ENCODE measurements at regions not wholly inside any gene's neighbourhood (a gene's known extent, or its start where the extent isn't known, plus 50 kb on each side); places are given as distances from the start of the nearest gene placed in this dataset.
"Not testable (repeated sequence)": the region's sequence is repeated elsewhere in the genome, so short reads cannot be mapped to it uniquely, and the experiment has no call there.

DNA sequence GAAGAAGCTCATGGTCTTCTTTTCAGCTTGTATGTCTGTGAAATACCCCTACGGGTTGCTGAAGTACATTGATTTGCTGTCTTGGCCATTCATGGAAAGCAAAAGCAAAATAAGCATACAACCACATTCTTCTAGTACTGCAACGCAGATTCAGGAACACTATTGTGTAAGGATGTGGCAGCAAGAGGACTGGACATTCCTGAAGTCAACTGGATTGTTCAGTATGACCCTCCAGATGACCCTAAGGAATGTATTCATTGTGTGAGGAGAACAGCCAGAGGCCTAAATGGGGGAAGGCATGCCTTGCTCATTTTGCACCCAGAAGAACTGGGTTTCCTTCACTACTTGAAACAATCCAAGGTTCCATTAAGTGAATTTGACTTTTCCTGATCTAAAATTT lies 133.4 kb upstream of the ANKRD1 start:
- WGBS, 3 donors, result 65 to 82% (median 70%) methylated on average over 2 of the region's 2 CpGs
- H3K27ac ChIP-seq (ENCODE audit: low read depth, low read length), result no peak overlapping the region

DNA sequence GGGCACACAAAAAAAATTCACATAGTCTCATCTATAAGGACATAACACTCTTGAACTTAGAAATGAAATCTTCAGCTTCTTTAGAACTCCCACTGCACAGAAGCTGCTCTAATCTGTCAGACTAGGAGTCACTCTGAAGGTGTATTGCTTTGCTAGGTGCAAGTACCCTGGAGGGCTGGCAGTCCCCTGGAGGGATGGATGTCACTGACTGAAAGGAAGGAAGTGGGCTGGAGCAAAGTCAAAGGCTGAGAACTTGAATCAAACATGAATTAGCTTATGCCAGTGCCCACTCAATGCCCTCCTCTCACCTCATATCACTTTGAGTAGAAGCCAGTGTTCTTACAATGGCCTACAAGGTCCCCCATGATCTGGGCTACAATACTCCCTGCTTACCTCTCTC lies 140.3 kb upstream of the ANKRD1 start:
- H3K27ac ChIP-seq (ENCODE audit: low read depth, low read length), result no peak overlapping the region

DNA sequence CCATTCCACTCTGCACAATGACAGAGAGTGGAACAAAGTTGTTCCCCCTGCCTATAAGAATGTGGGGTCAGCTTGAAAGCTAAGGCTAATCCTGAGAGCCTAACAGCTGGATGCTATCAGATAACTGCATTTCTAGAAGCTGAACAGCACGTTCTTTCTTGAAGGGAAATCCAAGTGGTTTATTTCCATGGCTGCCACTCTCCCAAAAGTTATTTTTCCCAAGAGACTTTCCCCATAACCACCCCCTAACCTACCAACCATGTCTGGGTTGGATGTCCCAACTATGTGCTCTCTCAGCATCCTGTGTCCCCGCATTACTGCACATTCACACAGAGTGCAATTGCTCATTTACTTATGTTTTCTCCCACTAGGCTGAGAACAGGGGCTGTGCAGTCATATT lies 140.7 kb upstream of the ANKRD1 start:
- 47 to 60% (median 56%) methylated on average over 2 of the region's 2 CpGs for WGBS, 3 donors
- no peak overlapping the region for H3K27ac ChIP-seq (ENCODE audit: low read depth, low read length)

DNA sequence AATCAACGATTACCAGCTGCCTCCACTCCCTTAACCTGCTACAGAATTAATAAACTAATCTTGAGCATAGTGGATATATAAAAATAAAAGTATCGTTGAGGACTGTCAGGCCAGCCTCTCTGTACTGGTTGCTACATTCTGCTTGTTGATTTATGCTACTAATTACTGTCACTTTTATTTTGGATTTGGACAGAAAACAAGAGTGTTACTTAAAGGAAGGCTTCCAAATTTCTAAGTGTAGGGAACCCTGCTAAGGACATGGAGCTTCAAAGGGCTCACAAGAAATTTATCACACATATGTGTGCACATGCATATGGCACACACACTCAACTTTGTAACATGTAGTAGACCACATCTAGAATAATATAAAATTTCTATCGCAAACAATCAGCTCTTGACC lies 141.2 kb upstream of the ANKRD1 start:
- H3K27ac ChIP-seq (ENCODE audit: low read depth, low read length), result no peak overlapping the region
- 77 to 79% (median 78%) methylated on average over 3 of the region's 3 CpGs for WGBS, 3 donors

DNA sequence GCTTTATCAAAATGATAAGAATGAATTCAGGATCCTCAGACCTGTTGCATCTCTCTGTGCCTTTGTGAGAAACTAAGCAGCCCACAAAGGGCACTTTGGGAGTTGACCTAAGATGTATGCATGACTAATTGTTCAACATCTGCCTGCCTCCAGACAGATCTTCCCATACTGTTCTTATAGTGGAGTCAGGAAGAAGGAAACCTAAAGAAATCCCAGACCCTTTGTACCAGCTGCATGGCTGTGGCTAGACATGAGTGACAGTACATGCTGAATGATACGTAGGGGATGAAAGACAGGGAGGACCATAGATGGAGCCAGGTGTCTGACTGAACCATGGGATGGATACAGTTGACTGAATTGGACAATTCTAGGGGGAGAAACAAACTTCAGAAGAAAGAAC lies 148.7 kb upstream of the PCGF5 start:
- 47 to 97% (median 88%) methylated on average over 1 of the region's 1 CpG for WGBS, 3 donors
- no peak overlapping the region for H3K27ac ChIP-seq (ENCODE audit: low read depth, low read length)

DNA sequence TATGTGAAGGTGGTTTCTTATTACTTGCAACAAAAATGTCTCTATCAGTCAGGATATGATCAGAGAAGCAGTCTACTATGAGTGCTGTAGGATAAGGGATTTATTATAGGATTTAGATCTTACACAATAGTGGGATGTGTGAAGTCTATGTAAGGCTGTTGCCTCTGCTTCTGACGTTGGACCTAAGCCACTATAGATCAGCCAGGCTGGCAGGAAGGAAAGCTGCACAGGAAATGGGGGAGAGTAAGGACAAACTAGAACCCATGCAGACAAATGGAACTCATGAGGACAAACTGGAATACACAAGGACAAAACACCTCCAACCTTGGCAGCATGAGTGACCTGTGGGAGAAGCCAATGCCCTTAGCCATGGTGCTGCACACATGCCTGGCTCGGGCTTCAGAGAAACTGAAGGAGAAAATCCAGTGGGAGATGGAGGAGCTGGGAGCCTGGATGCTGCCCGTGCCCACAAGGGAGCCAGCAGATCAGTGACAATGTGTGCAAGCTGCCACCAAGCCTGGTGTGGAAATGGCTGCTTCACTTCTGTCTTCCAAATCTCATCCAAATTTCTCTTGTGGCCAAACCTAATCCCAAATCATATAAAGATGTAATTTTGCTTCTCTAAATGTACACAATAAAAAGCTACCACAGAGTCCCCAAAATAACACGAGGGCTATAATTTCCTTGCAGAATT lies 147.0 kb upstream of the PCGF5 start:
- H3K27ac ChIP-seq (ENCODE audit: low read depth, low read length), result no peak overlapping the region
- 66 to 77% (median 67%) methylated on average over 4 of the region's 4 CpGs for WGBS, 3 donors

DNA sequence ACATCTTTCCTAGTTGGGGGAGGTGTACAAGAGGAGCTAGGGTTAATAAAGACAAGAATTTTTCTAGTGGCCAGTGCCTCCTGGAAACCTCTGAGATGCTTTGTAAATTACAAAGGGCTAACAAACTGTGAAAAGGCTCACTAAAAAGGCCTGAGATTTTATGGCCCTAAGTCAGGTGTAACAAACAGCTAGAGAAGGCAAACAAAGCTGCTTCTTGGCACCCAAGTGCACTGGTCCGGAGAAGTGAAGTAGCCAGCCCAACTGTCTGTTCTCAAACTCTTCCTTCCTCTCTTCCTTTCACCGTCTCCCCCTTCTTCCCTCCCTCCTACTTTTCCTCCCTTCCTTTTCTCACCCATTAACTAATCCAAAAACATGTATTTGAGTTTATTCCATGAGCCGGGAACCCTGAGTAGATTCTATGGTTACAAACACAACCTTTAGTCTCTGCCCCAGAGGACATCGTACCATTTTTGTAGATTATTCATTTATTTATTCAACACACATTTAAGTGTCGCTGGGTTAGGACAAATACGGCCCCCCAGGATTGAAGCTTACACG lies 143.4 kb upstream of the PCGF5 start:
- H3K27ac ChIP-seq (ENCODE audit: low read depth, low read length), result no peak overlapping the region
- 15 to 65% (median 53%) methylated on average over 7 of the region's 7 CpGs for WGBS, 3 donors

DNA sequence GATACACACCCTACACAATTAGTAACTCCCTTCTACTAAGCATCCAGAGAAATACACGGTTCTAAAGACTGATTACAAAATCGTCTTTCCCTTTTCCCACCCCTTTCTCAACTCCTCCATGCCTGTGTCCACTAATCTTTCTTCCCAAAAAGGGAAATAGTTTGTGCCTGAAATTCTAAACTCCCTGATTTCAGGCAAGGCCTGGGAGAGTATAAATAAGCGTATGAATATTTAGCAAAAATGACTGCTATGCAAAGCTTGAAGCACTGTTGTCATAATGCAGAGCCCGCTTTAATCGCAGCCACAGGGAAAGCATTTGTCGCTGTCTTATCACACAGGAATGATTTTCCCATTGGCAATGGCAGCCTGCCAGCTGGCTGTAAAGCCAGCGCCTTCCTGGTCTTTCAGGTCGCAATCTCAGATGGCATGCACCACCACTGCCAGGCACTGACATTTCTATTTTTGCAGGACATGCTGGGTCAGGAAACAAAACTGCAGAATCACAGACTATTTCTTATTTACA lies 142.9 kb upstream of the PCGF5 start:
- no peak overlapping the region for H3K27ac ChIP-seq (ENCODE audit: low read depth, low read length)
- WGBS, 3 donors, result 13 to 53% (median 32%) methylated on average over 8 of the region's 8 CpGs

DNA sequence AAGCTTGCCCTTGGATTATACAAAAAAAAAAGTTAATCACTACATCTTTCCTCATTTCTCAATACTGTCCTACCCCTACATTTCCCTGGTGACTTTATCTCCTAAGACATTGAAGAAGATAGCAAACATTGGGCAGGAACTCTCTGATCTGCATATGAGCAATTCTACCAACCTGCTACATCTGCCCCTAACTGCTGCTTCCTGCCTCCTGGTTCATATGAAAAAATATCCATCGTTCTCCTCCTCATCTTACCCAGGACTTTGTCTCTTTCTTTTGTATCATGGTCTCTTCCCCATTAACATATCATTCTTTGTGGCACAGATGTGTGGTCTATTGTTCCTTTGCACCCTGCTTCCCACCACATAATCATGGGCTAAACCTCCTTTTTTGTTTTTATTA lies 139.7 kb upstream of the PCGF5 start:
- no peak overlapping the region for H3K27ac ChIP-seq (ENCODE audit: low read depth, low read length)
- WGBS, 3 donors, result 71 to 100% (median 95%) methylated on average over 1 of the region's 1 CpG

DNA sequence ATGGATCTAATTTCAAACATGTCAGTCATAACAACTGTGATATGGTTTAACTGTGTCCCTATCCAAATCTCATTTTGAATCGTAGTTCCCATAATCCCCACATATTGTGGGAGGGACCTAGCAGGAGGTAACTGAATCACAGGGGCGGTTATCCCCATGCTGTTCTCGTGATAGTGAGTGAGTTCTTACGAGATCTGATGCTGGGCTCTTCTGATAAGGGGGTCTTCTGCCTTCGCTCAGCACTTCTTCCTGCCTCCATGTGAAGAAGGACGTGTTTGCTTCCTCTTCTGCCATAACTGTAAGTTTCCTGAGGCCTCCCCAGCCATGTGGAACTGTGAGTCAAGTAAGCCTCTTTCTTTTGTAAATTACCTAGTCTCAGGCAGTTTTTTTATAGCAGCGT lies 138.0 kb upstream of the PCGF5 start:
- no peak overlapping the region for H3K27ac ChIP-seq (ENCODE audit: low read depth, low read length)
- 78 to 88% (median 80%) methylated on average over 7 of the region's 7 CpGs for WGBS, 3 donors

DNA sequence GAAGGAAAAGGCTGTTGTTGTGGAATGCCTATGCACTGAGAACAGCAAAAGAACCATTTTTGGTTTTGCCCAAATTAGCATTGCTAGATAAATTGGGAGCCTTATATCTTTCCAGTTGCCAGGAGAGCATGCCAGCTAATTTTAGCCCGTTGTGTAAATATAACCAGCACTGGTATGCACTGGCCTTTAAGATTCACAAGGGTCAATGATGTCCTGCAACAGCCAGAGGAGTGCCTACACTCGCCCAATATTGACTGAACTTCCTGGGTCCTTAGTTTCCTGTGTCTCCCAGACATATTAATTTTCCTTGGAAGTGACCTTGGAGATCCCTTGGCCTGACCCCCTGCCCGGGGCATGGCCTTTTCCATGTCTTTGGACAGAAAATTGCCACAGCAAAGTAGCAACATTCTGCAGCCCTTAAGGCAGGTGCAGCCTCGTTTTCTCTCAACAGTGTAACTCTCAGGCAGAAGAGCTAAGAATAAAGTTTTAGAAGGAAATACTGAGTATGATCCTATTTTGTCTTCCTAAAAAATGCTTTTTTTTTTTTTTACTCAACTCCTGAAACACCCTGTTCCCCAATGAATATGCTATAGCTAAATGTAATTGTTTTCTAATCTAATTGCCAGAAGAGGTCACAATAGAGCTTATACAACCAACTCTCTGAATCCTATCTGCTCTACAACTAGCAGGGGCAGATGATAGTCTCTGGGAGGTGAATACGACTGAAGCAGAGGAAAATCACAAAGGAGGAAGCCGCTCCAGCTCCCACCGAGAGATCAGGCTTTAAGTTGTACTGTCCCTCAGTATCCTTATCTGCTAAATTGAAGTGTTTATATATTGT lies 131.9 kb upstream of the PCGF5 start:
- no peak overlapping the region for H3K27ac ChIP-seq (ENCODE audit: low read depth, low read length)
- WGBS, 3 donors, result 52 to 56% (median 54%) methylated on average over 7 of the region's 7 CpGs

DNA sequence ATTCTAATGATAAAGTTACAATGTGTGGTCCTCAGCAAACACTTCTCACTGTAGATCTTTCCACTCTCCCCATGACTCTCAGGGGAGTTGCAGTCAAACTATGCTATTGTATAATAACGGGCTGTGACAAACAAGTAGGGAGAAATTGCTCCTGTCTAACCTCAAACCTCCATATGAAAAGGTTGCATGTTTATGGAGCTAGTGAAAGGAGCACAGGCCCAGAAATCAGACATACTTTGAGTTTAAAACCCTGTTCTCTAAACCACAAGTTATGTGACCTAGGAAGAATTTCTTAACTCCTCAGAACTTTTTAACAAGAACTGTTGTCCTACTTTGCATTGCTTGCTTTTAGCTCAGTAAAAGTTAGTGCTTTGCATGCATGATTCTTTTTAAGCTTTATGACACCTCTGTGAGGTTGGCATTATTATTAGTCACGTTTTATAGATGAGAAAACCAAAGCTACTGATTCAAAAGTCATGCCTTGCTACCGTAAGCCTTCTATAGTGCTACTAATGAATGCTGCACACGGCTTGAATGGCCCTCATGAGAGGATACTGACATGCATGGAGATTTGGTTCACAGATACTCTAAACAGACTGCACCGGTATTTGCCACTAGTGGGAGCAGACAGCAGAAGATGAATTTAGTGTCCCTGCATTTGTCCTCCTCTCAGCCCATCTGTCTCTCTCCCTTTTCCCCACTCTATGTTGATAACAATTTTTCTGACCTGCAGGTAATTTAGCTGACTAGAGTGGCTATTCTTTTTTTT lies 129.5 kb upstream of the PCGF5 start:
- H3K27ac ChIP-seq (ENCODE audit: low read depth, low read length), result no peak overlapping the region
- WGBS, 3 donors, result 64 to 68% (median 66%) methylated on average over 5 of the region's 5 CpGs

DNA sequence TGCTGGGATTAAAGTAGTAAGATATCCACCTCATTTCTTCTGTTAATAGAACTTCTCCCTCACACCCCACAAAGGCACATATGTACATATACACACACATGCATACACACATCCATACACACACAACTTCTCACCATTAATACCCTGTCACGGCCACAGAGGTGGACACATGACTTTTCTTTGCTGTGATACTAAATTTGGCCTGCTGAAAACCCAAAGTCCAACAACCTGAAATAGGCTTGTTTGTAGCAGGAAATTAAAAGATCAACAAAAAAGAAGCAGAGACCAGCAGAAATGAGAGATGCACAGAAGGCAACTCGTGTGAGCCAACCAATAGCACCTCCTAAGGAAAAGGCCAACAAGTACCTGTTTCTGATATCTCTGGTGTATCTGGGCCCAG lies 128.7 kb upstream of the PCGF5 start:
- H3K27ac ChIP-seq (ENCODE audit: low read depth, low read length), result no peak overlapping the region
- 90 to 94% (median 91%) methylated on average over 2 of the region's 2 CpGs for WGBS, 3 donors

DNA sequence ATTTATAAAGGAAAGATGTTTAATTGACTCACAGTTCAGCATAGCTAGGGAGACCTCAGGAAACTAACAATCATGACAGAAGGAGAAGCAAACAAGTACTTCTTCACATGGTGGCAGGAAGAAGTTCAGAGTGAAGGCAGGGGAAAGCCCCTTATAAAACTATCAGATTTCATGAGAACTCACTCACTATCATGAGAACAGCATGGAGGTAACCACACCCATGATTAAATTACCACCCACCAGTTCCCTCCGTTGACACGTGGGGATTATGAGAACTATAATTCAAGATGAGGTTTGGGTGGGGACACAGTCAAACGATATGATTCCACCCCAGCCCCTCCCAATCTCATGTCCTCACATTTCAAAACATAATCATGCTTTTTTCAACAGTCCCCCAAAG lies 124.2 kb upstream of the PCGF5 start:
- 62 to 72% (median 69%) methylated on average over 3 of the region's 3 CpGs for WGBS, 3 donors
- H3K27ac ChIP-seq (ENCODE audit: low read depth, low read length), result no peak overlapping the region

DNA sequence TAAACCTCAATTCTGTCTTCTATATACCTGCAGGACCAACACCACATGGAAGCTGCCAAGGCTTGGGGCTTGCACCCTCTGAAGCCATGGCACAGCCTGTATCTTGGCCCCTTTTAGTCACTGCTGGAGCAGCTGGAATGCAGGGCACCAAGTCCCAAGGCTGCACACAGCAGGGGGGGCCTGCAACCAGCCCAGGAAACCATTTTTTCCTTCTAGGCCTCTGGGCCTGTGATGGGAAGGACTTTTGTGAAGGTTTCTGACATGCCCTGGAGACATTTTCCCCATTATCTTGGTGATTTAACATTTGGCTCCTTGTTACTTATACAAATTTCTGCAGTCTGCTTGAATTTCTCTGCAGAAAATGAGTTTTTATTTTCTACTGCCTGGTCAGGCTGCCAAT lies 123.2 kb upstream of the PCGF5 start:
- H3K27ac ChIP-seq (ENCODE audit: low read depth, low read length), result no peak overlapping the region

DNA sequence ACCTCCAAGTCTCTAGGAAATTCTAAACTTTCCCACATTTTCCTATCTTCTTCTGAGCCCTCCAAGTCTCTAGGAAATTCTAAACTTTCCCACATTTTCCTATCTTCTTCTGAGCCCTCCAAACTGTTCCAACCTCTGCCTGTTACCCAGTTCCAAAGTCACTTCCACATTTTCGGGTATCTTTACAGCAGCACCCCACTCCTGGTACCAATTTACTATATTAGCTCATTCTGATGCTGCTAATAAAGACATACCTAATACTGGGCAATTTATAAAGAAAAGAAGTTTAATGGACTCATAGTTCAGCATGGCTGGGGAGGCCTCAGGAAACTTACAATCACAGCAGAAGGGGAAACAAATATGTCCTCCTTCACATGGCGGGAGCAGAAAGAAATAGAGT lies 122.4 kb upstream of the PCGF5 start:
- WGBS, 3 donors, result 94 to 98% (median 94%) methylated on average over 2 of the region's 2 CpGs
- not testable (repeated sequence) for H3K27ac ChIP-seq (ENCODE audit: low read depth, low read length)

DNA sequence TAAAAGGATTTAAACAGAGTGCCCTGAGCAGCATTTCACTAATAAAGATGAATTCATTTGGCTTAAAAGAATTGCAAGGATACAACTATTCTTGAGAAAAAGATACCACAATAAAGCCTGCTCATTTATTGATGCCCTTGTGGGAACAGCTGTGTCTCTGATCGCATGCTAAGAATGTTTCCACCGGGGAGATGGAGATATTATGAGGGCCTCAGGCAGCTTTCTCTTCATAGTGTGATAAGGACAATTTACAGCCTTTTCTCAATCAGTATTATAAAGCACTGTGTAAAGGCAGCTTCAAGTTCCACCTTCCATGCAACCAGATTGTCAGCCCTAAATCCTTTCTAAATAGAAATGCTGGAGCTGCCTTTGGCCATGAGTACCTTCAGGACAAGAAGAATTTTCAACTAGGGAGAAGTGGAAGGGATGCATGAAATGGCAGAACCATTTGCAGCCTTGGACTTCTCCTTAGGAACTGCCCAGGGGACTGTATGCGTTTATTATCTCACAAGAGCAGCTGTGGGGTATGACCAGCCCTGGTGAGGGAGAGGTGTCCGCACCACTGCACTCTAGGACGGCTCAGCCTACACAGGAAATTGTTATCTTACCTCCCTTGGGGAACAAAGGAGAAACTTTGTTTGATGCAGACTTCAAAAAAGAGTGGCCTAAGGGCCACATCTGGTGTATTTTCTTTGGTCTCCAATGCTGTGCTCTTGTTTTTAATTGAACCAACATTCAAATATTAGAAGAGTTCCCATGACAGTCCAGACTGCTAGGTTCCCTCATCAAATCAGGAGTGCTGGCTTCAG lies 116.9 kb upstream of the PCGF5 start:
- no peak overlapping the region for H3K27ac ChIP-seq (ENCODE audit: low read depth, low read length)
- WGBS, 3 donors, result 54 to 63% (median 60%) methylated on average over 5 of the region's 5 CpGs

Measured in adipose tissue (tissue), 3 donors.